ENCODE measurements at regions not wholly inside any gene's neighbourhood (a gene's known extent, or its start where the extent isn't known, plus 50 kb on each side); places are given as distances from the start of the nearest gene placed in this dataset.

- WGBS, 2 donors (ENCODE audit: low coverage in 1 of 2), result 59 to 75% methylated on average over 4 of the region's 4 CpGs
- no peak for DNase-seq
- in situ Hi-C loops (cut with MboI; ENCODE audit: low pct_ligation_motif_present in 1 of 4, low pct_unique_long_range_greater_than_20kb in 1 of 4, low sequenced_read_pairs in 3 of 4), result no loop called here
- TF ChIP-seq POLR2A (IDR thresholded peaks at IDR 0.05), result no peak
- no peak for TF ChIP-seq POLR2AphosphoS5 (IDR thresholded peaks at IDR 0.05)
- no peak for TF ChIP-seq CTCF (IDR thresholded peaks at IDR 0.05)
- no peak for TF ChIP-seq EP300 (IDR thresholded peaks at IDR 0.05; ENCODE audit: low read depth)
- intact Hi-C loops (cut with DNase I; ENCODE audit: low total_unique reads), result no loop called here
- H3K9me3 ChIP-seq, result no peaks in the 10 kb centered on the region
- H3K27ac ChIP-seq, result no peak overlapping the region
- H3K4me1 ChIP-seq, result no peaks in the 10 kb centered on the region
- H3K36me3 ChIP-seq, result no peaks in the 10 kb centered on the region
- H3K4me3 ChIP-seq, result no peak overlapping the region
- no peaks in the 10 kb centered on the region for H3K27me3 ChIP-seq
These were observed 287.8 kb upstream of the TMEM161B start for GRCh38 chr5:88556406-88556805.

GRCh38 chr5:88555674-88556073 lies 287.0 kb upstream of the TMEM161B start:
- intact Hi-C loops (cut with DNase I; ENCODE audit: low total_unique reads), result no loop called here
- Histone ChIP-seq H3K4me3 (no peak overlapping the region), H3K36me3 (no peaks in the 10 kb centered on the region), H3K9me3 (no peaks in the 10 kb centered on the region), H3K27ac (no peak overlapping the region), H3K27me3 (no peaks in the 10 kb centered on the region), H3K4me1 (no peaks in the 10 kb centered on the region)
- DNase-seq, result no peak
- in situ Hi-C loops (cut with MboI; ENCODE audit: low pct_ligation_motif_present in 1 of 4, low pct_unique_long_range_greater_than_20kb in 1 of 4, low sequenced_read_pairs in 3 of 4), result no loop called here
- 29 to 43% methylated on average over 4 of the region's 4 CpGs for WGBS, 2 donors (ENCODE audit: low coverage in 1 of 2)
- no peak for TF ChIP-seq CTCF (IDR thresholded peaks at IDR 0.05)
- TF ChIP-seq EP300 (IDR thresholded peaks at IDR 0.05; ENCODE audit: low read depth), result no peak
- TF ChIP-seq POLR2A (IDR thresholded peaks at IDR 0.05), result no peak
- no peak for TF ChIP-seq POLR2AphosphoS5 (IDR thresholded peaks at IDR 0.05)

GRCh38 chr5:88553986-88554385 lies 285.3 kb upstream of the TMEM161B start:
- Histone ChIP-seq H3K9me3 (no peaks in the 10 kb centered on the region), H3K36me3 (no peaks in the 10 kb centered on the region), H3K27me3 (no peaks in the 10 kb centered on the region), H3K4me1 (no peaks in the 10 kb centered on the region), H3K27ac (no peak overlapping the region), H3K4me3 (no peak overlapping the region)
- in situ Hi-C loops (cut with MboI; ENCODE audit: low pct_ligation_motif_present in 1 of 4, low pct_unique_long_range_greater_than_20kb in 1 of 4, low sequenced_read_pairs in 3 of 4), result no loop called here
- DNase-seq, result no peak
- TF ChIP-seq CTCF (IDR thresholded peaks at IDR 0.05) (no peak), POLR2AphosphoS5 (IDR thresholded peaks at IDR 0.05) (no peak), POLR2A (IDR thresholded peaks at IDR 0.05) (no peak), EP300 (IDR thresholded peaks at IDR 0.05; ENCODE audit: low read depth) (no peak)
- intact Hi-C loops (cut with DNase I; ENCODE audit: low total_unique reads), result no loop called here

- Histone ChIP-seq H3K36me3 (no peaks in the 10 kb centered on the region), H3K4me1 (no peaks in the 10 kb centered on the region), H3K9me3 (no peaks in the 10 kb centered on the region), H3K4me3 (no peak overlapping the region), H3K27me3 (no peaks in the 10 kb centered on the region), H3K27ac (no peak overlapping the region)
- intact Hi-C loops (cut with DNase I; ENCODE audit: low total_unique reads) (no loop called here), in situ Hi-C loops (cut with MboI; ENCODE audit: low pct_ligation_motif_present in 1 of 4, low pct_unique_long_range_greater_than_20kb in 1 of 4, low sequenced_read_pairs in 3 of 4) (no loop called here)
- DNase-seq, result no peak
- no peak for TF ChIP-seq POLR2AphosphoS5 (IDR thresholded peaks at IDR 0.05)
- TF ChIP-seq CTCF (IDR thresholded peaks at IDR 0.05), result no peak
- TF ChIP-seq POLR2A (IDR thresholded peaks at IDR 0.05), result no peak
- no peak for TF ChIP-seq EP300 (IDR thresholded peaks at IDR 0.05; ENCODE audit: low read depth)
- WGBS, 2 donors (ENCODE audit: low coverage in 1 of 2), result 84 to 89% methylated on average over 5 of the region's 5 CpGs
These were observed 284.7 kb upstream of the TMEM161B start for GRCh38 chr5:88553136-88553875.

All from transverse colon (tissue), 4 donors.